ENCODE measurements at regions not wholly inside any gene's neighbourhood (a gene's known extent, or its start where the extent isn't known, plus 50 kb on each side); places are given as distances from the start of the nearest gene placed in this dataset.
A peak's percentile ranks its signal among the peaks of the same experiment; 100 is the strongest.
"Not testable (repeated sequence)": the region's sequence is repeated elsewhere in the genome, so short reads cannot be mapped to it uniquely, and the experiment has no call there.

DNA sequence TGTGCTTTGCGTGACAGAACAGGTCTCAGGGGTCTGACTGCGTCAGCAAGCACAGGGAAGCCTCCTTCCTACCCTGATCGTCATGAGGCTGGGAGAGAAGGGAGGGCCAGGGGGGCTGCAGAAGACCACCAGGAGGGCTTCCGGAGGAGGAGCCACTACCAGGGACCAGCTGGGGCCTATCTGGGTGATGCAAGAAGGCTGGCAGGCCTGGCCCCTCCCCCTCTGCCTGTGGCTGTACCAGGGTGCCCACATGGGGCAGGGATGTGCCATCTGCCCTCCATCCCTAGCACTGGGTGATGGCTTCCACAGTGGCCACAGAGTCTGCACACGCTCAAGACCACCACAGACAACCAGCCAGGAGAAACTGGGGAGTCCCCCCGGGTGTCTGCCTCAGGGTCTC is 116.4 kb upstream of the NKX1-1 start:
- DNase-seq, result no peak

DNA sequence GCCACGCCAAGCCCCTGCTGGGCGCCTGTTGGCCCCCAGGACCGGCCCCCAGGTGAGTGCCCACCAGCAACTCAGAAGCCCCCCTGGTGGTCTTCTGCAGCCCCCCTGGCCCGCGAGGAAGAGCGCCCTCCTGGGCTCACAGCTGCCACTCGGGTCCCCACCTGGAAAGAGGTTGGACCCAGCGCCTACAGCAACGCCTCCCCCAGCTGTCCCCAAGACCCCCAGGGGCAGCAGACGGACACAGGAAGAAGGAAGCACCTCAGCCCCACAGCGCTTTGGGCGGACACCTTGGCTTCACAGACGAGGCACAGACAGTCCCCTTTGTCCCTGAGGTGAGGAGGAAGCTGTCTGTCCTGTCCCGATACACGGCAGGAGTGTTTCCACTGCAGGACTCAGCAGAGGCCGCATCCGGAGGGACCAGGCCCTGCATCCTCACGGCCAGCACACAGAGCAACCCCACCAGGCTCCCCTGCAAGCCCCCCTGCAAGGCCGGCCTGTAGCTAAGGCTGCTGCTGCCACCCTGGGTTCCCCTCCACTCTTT is 115.6 kb upstream of the NKX1-1 start:
- DNase-seq, result no peak

DNA sequence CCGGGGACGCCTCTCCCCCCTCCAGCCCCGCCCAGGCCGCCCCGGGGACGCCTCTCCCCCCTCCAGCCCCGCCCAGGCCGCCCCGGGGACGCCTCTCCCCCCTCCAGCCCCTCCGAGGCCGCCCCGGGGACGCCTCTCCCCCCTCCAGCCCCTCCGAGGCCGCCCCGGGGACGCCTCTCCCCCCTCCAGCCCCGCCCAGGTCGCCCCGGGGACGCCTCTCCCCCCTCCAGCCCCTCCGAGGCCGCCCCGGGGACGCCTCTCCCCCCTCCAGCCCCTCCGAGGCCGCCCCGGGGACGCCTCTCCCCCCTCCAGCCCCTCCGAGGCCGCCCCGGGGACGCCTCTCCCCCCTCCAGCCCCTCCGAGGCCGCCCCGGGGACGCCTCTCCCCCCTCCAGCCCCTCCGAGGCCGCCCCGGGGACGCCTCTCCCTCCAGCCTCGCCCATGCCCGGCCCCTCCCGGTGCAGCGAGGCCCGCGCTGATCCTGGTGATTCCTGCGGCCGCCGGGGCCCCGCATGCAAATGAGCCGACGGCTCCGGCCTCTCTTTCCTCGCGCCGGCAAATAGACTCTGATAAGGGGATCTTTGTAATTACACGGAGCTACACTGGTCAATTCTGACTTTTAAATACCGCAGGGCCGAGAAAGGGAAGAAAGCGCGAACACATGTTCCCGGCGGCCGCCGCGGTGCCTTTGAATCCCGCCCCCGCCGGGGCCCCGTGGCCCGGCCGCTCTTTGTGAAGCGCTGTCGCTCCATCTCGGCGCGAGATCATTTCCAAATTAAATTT is 114.7 kb upstream of the NKX1-1 start:
- not testable (repeated sequence) for DNase-seq

DNA sequence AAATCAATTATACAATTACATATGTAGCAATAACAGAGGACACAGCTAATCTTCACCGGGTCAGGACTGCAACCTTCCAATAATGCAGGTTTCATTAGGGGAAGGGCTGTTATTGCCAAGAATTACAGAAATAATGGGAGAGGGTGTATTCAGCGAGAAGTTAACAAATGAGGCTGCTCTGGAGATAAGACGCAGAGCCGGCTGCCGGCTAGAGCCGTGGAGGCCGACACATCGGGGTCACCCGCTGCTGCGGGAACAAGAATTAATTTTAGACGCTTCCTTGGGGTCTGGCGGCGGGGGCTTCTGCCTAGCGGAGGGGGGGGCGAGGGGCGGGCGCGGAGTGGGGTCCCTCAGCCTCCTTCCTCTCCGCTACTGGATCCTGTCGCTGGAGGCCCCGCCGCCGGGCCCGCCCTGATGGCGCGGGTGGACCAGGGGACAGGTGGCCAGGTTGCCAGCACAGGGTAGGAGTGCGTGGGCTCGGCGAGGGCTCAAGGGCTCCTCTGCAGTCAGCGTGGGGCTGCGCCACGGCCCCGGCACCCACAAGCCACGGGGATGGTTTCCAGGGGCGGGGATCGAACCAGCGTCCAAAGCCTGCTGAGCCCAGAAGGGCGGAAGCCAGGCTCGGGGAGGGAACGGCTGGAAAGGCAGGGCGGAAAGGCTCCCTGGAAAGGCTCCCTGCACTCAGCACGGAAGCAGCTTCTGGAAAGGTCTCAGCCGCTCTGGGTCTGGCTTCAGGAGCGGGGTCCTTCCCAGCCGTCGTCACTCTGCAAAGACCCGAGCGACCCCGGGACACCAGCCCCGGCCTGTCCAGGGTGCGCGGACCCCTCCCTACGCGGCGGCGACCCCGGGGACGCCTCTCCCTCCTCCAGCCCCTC is 113.8 kb upstream of the NKX1-1 start:
- no peak for DNase-seq

DNA sequence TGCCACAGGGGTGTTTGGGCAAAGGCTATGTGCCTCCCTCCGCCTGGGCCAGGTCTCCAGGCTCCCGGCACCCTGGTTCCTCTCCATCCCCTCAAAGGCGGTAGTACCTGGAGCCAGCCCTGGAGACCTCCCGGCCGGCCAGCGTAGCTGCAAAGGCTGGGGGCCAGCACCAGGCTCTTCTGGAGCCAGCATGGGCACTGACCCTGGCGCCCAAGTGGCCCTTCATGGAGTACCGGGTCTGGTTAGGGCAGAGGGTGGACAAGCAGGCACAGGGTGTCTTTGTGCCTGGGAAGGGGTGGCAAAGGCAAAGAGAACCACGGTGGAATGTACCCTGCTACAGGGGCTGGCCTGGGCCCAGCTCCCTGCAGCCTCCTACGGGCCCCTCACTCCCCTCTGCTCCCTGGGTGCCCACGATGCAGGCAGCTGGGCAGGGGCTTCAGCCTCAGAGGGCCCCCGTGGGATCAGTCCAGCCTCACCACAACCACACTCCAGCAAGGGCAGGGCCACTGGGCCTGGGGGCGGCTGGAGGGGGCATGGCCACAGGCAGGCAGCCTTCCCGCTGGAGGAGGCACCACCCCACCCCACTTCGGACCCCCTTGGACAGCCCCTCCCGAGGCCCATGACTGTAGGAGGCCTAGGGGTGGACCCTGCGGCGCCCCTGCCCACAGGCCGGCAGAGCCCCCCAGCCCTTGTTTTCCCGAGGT is 112.9 kb upstream of the NKX1-1 start:
- DNase-seq, result no peak

DNA sequence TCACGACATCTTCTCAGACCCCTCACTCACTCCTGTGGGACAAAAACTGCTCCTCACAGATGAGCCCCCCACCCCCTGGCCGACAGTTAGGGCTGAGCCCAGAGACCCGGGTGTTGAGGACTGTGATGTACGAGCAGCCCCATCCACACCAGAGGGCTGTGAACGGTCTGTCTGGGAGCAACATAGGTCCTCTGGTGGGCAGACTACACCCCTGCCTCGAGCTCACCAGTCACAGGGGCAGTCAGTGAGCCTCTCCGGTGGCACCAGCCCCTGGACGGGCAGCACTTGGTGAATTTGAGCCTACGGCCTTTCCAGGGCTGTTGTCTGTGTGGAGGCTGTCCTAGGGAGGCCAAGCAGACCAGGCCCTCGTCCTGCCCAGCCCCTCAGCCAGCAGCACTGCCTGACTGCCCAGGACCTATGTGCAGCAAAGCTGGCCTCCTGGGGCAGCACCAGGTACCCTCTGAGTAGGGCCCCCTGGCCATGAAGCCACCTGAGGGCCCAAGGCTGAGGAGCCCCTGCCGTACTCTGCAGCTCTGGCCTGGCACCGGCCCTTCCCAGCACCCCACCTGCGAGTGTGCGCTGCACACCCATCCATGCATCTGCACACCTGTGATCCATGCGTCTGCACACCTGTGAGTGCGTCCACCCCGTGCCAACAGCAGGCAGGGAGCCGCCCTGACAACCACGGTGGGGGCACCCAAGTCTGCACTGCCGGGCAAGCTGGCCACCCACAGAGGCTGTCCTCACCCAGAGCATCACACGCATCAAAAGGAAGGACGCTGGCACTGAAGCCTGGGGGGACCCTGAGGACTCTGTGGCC is 111.6 kb upstream of the NKX1-1 start:
- DNase-seq, result no peak

DNA sequence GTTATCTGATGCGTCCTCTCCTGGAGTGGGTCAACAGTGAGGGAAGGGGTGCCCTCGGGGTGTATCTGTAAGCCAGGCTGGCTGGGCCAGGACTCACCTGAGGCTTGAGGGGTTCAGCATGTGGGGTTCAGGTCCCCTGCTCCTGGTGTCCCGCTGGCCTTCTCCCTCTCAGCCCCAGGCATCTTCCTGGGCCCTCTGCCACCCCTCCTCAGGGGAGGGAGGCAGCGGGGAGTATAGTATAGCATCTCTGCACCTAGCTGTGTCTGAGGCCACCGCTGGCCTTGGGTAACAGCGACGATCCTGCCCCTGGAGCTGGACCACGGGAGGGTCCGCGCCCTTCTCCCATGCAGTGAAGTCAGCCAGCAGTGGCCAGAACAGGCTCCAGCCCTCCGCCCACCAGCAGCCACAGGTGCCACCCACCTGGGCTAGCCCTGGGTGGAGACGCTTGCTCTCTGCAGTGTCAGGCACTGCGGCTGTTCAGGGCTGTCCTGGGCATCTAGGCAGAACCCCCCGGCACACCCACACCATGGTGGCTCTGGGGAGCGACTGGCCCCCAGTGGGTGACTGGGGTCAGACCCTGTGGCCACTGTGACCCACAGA is 110.7 kb upstream of the NKX1-1 start:
- no peak for DNase-seq

DNA sequence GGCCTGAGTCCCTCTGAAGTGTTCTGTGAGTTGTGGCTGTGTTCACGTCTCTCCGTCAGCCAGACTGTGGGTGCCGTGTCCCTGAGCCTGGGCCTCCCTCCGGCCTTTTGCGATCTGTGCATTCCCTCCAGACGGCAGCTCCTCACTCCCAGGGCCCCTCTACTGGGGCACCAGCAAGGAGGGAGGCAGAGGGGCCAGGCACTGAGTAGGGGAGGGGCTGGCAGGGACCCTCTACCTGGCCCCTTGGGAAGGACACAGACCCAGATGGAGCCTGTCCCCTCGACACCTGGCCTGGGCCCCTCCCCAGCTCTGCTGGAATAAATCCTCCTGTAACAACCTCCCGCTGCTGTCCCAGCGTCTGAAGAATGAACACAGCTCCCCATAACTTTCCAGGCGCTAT is 110.0 kb upstream of the NKX1-1 start:
- DNase-seq, result no peak

DNA sequence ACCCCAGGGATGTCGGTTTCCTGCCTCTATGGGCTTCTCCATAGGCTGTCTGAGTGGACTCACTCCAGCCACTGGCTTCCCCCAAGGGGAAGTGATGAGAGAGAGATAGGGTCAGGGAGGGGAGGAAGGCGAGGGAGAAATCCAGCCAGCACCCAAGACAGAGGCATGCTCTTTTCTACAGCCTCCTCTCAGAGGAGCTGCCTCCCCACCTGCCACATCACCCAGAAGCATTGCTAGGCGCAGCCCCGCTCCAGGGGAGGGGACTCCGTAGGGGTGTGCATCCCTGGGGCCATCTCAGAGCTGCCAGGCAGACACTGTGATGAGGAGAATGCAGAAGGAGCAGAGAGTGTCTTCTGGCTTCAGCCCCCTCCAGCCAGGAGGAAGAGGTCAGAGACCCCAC is 109.5 kb upstream of the NKX1-1 start:
- DNase-seq, result no peak

DNA sequence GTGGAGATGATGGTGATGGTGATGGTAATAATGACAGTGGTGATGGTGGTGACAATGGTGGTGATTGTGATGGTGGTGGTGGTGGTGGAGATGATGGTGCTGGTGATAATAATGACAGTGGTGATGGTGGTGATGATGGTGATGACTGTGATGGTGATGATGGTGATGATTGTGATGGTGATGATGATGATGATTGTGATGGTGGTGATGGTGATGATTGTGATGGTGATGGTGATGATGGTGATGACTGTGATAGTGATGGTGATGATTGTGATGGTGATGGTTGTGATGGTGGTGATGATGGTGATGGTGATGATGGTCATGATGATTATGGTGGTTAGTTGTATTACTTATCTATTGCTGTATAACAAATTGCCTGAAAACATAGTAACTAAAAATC is 108.9 kb upstream of the NKX1-1 start:
- DNase-seq, result no peak

DNA sequence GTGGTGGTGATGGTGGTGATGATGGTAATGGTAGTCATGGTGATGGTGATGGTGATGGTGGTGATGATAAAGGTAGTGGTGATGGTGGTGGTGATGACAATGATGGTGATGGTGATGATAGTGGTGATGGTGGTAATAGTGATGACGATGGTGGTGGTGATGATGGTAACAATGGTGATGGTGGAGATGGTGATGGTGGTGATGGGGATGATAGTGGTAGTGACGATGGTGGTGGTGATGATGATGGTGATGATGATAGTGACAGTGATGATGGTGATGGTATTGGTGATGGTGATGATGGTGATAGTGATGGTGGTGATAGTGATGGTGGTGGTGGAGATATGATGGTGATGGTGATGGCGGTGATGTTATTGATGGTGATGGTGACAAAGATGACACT is 108.4 kb upstream of the NKX1-1 start:
- DNase-seq, result no peak

DNA sequence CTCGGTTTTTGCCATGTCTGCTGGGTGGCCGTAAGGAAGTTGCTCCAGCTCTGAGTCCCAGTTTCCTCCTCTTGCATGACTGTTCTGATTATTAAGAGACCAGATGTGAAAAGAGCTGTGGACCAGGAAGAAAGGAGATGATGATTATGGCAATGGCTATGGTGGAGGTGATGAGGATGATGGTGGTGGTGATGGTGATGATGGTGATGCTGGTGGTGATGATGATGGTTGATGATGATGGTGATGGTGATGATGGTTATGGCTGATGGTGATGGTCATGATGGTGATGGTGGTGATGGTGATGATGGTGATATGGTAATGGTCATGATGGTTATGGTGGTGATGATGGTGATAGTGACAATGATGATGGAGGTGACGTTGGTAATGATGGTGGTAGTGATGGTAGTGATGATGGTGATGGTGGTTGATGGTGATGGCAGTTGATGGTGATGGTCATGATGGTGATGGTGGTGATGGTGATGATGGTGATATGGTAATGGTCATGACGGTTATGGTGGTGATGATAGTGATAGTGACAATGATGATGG is 107.8 kb upstream of the NKX1-1 start:
- no peak for DNase-seq

DNA sequence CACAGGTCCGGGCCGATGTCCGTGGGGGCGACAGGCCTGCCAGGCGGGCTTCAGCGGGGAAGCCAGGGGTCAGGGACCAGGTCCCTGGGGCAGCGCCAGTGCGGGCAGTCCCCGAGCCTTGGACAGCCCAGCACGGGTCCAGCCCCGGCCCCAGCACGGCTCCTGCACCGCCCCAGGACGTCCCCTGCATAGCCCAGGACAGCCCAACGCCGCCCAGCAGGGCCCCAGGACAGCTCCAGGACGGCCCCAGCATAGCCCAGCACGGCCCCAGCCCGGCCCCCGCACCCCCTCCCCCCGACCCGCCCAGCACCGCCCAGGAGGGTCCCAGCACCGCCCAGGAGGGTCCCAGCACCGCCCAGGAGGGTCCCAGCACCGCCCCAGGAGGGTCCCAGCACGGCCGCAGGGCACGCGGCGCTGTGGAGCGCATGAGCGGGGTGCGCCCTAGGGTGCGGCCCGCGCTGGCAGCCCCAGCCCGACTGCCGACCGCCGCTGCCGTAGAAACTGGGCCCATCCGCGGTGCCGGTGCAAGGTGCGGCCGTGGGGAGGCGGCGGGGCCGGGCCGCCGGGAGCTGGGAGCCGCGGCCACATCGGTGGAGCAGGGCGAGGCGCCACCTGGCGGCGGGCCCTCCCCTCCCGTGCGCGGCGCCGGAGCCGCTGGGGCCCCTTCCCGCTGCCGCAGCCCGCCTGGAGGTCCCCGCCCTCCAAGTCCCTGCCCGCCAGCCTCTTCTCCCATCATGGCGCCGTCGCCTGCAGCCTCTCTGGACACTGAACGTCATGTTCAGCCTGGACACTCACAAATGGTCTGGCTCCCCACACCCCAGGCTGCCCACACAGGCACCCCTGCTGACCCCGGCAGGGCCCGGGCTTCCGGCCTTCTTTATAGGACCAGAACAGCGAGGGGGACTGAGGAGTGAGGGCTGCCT is 106.8 kb upstream of the NKX1-1 start:
- peak; percentile 4 for DNase-seq

DNA sequence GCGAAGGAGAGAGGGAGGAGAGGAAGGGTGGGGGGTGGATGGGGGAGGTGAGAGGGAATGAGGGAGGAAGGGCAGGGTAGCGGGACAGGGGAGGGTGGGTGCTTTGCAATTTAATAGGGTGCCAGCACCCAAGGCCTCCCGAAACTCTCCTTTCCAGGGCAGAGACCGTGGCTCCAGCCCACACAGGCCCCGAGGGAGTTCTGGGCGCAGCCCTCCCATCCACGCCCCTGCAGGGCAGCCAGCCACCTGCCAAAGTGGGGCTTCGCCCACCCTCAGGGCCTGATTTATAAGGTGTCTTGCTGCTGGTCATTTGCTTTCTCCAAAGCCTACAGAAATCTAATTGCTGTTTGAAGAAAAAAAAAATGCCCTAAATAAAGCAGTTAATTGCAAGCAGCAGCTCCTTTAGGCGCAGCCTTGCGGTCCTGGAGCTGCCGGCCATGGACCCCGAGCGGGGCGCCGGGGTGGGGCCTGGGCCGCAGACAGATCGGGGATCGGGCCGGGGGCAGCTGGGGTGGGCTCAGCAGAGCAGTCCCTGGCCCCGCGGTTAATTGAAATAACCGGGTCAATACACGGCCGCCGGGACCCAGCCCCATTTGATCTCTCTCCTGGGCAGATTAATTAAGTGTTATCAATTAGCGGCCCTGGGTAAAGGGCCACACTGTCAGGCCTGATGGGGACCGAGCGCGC is 106.0 kb upstream of the NKX1-1 start:
- DNase-seq, result no peak

DNA sequence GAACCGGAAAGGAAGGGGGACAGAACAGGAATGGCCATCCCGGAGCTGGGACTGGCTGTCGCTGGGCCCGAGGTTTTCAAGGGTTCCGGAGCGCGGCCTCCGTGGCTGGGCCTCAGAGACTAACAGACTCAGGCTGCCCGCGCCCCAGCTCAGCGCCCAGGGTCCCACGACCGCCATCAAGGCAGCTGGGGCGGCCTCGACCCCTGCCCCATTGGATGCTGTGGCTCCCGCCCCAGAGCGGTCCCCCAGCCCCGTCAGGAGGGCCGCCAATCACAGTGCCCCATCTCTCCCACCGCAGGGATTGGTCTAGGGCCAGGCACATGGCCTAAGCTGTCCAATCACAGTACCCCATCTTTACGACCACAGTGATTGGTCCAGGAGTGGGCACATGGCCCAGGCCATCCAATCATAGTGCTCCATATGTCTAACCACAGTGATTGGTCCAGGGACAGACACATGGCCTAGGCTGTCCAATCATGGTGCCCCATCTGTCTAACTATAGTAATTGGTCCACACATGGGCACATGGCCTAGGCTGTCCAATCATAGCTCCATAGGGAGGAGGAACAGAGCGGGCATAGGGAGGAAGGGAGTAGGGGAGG is 105.3 kb upstream of the NKX1-1 start:
- no peak for DNase-seq

DNA sequence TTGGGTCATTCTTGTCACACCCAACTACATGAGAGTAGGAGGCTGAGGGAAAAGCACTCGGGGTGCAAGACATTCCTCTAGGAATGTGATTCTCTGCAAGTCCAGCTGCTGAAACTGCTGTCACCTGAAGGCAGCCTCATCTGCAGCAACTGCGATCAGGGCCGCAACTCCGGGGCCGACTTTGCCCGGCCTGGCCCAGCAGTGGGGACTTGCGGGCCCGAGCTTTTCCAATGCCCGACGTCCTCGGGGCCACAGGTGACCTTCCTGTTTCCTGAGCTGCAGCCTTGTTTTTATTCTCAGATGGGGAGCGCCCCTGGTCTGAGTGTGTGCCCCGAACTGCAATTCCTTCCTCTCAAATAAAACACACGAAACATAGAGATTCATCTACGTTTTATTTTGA is 104.7 kb upstream of the NKX1-1 start:
- DNase-seq, result no peak

DNA sequence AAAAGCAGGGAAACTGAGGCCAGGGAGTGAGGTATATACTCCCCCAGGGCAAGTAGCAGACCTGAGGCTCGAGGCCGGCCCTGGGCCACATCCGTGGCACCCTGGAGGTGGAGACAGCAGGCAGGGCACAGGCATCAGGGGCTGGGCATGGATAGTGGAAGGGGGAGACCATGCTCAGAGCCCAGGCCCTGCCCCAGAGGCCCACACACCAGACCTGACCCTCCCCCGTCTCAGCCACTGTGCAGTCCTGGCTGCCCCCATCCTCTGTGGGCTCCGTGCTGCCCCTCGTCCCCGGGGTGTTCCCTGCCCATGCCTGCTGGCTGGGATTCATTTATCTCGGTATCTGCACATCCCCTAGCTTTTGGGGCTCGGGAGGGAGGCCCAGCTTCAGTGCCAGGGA is 103.1 kb upstream of the NKX1-1 start:
- no peak for DNase-seq

DNA sequence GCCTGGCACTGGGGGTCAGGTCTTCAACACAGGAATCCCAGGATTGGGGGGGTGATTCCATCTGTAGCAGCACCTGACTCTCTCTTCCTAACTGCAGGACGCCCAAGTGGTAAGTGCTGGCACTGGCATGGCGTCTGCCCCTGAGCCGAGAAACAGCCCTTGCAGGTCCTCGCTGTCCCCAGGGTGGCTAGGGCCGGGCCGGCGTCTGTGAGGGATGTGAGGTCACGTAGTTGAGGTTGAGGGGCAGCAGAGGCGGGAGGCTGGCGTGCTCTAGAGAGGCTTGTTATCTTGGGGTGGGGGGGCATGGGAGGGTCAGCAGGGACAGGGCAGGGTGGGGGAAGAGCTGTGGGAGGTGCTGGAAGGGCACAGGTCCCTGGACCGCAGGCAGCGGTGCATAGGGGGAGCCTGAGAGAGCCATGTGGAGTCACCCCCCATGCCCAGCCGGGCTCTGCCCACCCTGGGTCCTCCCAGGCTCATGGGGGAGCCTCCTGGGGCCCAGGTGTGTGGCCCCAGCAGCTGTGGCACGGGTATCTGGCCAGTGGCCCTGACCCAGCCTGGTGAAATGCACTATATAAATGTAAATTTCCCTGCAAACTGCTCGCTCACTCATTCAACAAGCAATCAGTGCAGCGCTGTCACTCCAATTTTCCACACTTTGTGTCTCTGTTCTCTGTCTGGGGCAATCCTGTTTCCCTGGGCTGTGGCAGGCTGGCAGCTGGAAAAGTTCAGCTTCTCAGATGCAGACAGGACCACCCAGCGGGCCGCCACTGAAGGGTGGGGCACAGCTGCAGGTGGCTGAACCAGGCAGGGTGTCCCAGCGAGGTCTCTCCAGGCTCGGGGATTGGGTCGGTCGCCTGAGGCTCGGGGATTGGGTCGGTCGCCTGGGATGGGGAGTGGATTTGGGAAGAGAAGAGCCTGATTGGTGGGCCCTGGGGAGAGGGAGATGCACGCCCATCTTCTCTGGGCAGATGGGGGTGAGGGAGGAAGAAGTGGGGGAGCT is 102.2 kb upstream of the NKX1-1 start:
- no peak for DNase-seq

Measured in midbrain (tissue), 1 donor.